Rectal smooth muscle tissue (tissue), 1 donor: ENCODE measurements at regions not wholly inside any gene's neighbourhood (a gene's known extent, or its start where the extent isn't known, plus 50 kb on each side); places are given as distances from the start of the nearest gene placed in this dataset.

Experiments used
- H3K27ac ChIP-seq: one replicate; pipeline ENCODE4 v1.7.0; 2013; ENCODE audit warnings: low read depth, low read length, inconsistent platforms
- H3K27me3 ChIP-seq: one replicate; pipeline ENCODE4 v1.7.0; 2013; ENCODE audit warnings: low read length; ENCODE audit not compliant: control insufficient read depth, insufficient read depth
- H3K36me3 ChIP-seq: one replicate; pipeline ENCODE4 v1.7.0; 2013; ENCODE audit warnings: low read length; ENCODE audit not compliant: control insufficient read depth, insufficient read depth
- H3K4me1 ChIP-seq: one replicate; pipeline ENCODE4 v1.7.0; 2013; ENCODE audit warnings: low read length; ENCODE audit not compliant: control insufficient read depth, insufficient read depth
- H3K4me3 ChIP-seq: one replicate; pipeline ENCODE4 v1.7.0; 2013; ENCODE audit warnings: low read length
- H3K9ac ChIP-seq: one replicate; pipeline ENCODE4 v1.7.0; 2013; ENCODE audit warnings: low read length

- no peak overlapping the region for H3K27ac ChIP-seq
- no peak overlapping the region for H3K4me3 ChIP-seq
- H3K4me1 ChIP-seq: no peaks in the 10 kb centered on the region
- H3K27me3 ChIP-seq: no peaks in the 10 kb centered on the region
- no peak overlapping the region for H3K9ac ChIP-seq
- no peaks in the 10 kb centered on the region for H3K36me3 ChIP-seq
These were observed 664.8 kb downstream of the PCDH18 start for GRCh38 chr4:136867465-136867864.

- Histone ChIP-seq H3K36me3 (no peaks in the 10 kb centered on the region), H3K4me1 (no peaks in the 10 kb centered on the region), H3K4me3 (no peak overlapping the region), H3K9ac (no peak overlapping the region), H3K27ac (no peak overlapping the region), H3K27me3 (no peaks in the 10 kb centered on the region)
These were observed 666.8 kb downstream of the PCDH18 start for GRCh38 chr4:136865526-136865925.

GRCh38 chr4:136864604-136865185 lies 667.6 kb downstream of the PCDH18 start:
- Histone ChIP-seq H3K4me1 (no peaks in the 10 kb centered on the region), H3K27me3 (no peaks in the 10 kb centered on the region), H3K36me3 (no peaks in the 10 kb centered on the region), H3K9ac (no peak overlapping the region), H3K4me3 (no peak overlapping the region), H3K27ac (no peak overlapping the region)

GRCh38 chr4:136863756-136864155 lies 668.5 kb downstream of the PCDH18 start:
- no peak overlapping the region for H3K4me3 ChIP-seq
- H3K4me1 ChIP-seq: no peaks in the 10 kb centered on the region
- H3K36me3 ChIP-seq: no peaks in the 10 kb centered on the region
- no peaks in the 10 kb centered on the region for H3K27me3 ChIP-seq
- H3K27ac ChIP-seq: no peak overlapping the region
- H3K9ac ChIP-seq: no peak overlapping the region

GRCh38 chr4:136862653-136863052 lies 669.6 kb downstream of the PCDH18 start:
- no peaks in the 10 kb centered on the region for H3K4me1 ChIP-seq
- no peak overlapping the region for H3K9ac ChIP-seq
- no peaks in the 10 kb centered on the region for H3K27me3 ChIP-seq
- no peak overlapping the region for H3K27ac ChIP-seq
- H3K36me3 ChIP-seq: no peaks in the 10 kb centered on the region
- no peak overlapping the region for H3K4me3 ChIP-seq

- H3K9ac ChIP-seq: no peak overlapping the region
- H3K4me3 ChIP-seq: no peak overlapping the region
- H3K4me1 ChIP-seq: no peaks in the 10 kb centered on the region
- H3K27ac ChIP-seq: no peak overlapping the region
- H3K36me3 ChIP-seq: no peaks in the 10 kb centered on the region
- H3K27me3 ChIP-seq: no peaks in the 10 kb centered on the region
These were observed 671.2 kb downstream of the PCDH18 start for GRCh38 chr4:136861091-136861490.

GRCh38 chr4:136858903-136859302 lies 673.4 kb downstream of the PCDH18 start:
- H3K27me3 ChIP-seq: no peaks in the 10 kb centered on the region
- H3K9ac ChIP-seq: no peak overlapping the region
- H3K36me3 ChIP-seq: no peaks in the 10 kb centered on the region
- H3K4me3 ChIP-seq: no peak overlapping the region
- H3K27ac ChIP-seq: no peak overlapping the region
- H3K4me1 ChIP-seq: no peaks in the 10 kb centered on the region

GRCh38 chr4:136855886-136856285 lies 676.4 kb downstream of the PCDH18 start:
- Histone ChIP-seq H3K36me3 (no peaks in the 10 kb centered on the region), H3K27ac (no peak overlapping the region), H3K9ac (no peak overlapping the region), H3K27me3 (no peaks in the 10 kb centered on the region), H3K4me1 (no peaks in the 10 kb centered on the region), H3K4me3 (no peak overlapping the region)

GRCh38 chr4:136850446-136850845 lies 681.8 kb downstream of the PCDH18 start:
- H3K9ac ChIP-seq: no peak overlapping the region

GRCh38 chr4:136847881-136848621 lies 684.2 kb downstream of the PCDH18 start:
- Histone ChIP-seq H3K27ac (no peak overlapping the region), H3K4me3 (no peak overlapping the region), H3K27me3 (no peaks in the 10 kb centered on the region), H3K9ac (no peak overlapping the region), H3K36me3 (no peaks in the 10 kb centered on the region), H3K4me1 (no peaks in the 10 kb centered on the region)

More at GRCh38 chr4:136850446-136850845, 681.8 kb downstream of the PCDH18 start:
- H3K4me3 ChIP-seq: no peak overlapping the region
- no peaks in the 10 kb centered on the region for H3K4me1 ChIP-seq
- H3K27ac ChIP-seq: no peak overlapping the region
- H3K27me3 ChIP-seq: no peaks in the 10 kb centered on the region
- H3K36me3 ChIP-seq: no peaks in the 10 kb centered on the region

GRCh38 chr4:136841526-136841925 lies 690.8 kb downstream of the PCDH18 start:
- Histone ChIP-seq H3K4me3 (no peak overlapping the region), H3K9ac (no peak overlapping the region), H3K36me3 (no peaks in the 10 kb centered on the region), H3K27me3 (no peaks in the 10 kb centered on the region), H3K27ac (no peak overlapping the region), H3K4me1 (no peaks in the 10 kb centered on the region)

- Histone ChIP-seq H3K4me1 (no peaks in the 10 kb centered on the region), H3K27me3 (no peaks in the 10 kb centered on the region), H3K9ac (no peak overlapping the region), H3K36me3 (no peaks in the 10 kb centered on the region), H3K27ac (no peak overlapping the region), H3K4me3 (no peak overlapping the region)
These were observed 693.7 kb downstream of the PCDH18 start for GRCh38 chr4:136838607-136839006.

- Histone ChIP-seq H3K27ac (no peak overlapping the region), H3K4me3 (no peak overlapping the region), H3K27me3 (no peaks in the 10 kb centered on the region), H3K36me3 (no peaks in the 10 kb centered on the region), H3K4me1 (no peaks in the 10 kb centered on the region), H3K9ac (no peak overlapping the region)
These were observed 700.7 kb downstream of the PCDH18 start for GRCh38 chr4:136831553-136831952.
